LNCAP (cell line): ENCODE measurements at regions not wholly inside any gene's neighbourhood (a gene's known extent, or its start where the extent isn't known, plus 50 kb on each side); places are given as distances from the start of the nearest gene placed in this dataset.

Source experiments
- CTCF ChIP-seq: fragments of 450-650 bp; IDR thresholded peaks from 2 replicates; pipeline ENCODE4 v1.5.1; 2017; ENCODE audit warnings: mild to moderate bottlenecking

GRCh38 chr2:228602288-228602687 is 420.8 kb upstream of the SPHKAP start:
- no peak for TF ChIP-seq CTCF

- TF ChIP-seq CTCF, result no peak
These were observed 418.8 kb upstream of the SPHKAP start for GRCh38 chr2:228600265-228600664.

GRCh38 chr2:228599781-228600180 is 418.3 kb upstream of the SPHKAP start:
- no peak for TF ChIP-seq CTCF

GRCh38 chr2:228599297-228599696 is 417.8 kb upstream of the SPHKAP start:
- no peak for TF ChIP-seq CTCF

DNA sequence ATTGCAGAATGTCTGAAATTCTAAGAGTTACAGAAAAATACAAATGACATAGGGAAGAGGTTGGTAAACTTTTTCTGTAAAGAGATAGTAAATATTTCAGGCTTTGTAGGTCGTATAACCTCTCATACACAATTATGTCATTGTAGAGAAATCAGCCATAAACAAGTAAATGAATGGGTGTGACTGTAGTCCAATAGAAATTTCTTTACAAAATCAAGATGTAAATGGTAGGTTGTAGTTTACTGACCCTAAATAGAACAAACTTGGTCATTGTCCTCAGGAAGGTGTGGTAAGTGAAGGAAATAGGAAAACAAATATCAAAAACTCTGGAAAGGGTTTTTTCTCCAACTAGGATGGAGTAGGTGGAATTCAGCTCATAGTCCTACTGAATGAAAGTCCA is 415.5 kb upstream of the SPHKAP start:
- TF ChIP-seq CTCF, result no peak

GRCh38 chr2:228594012-228594411 is 412.5 kb upstream of the SPHKAP start:
- TF ChIP-seq CTCF, result no peak

- no peak for TF ChIP-seq CTCF
These were observed 411.4 kb upstream of the SPHKAP start for GRCh38 chr2:228592925-228593324.

GRCh38 chr2:228590681-228591080 is 409.2 kb upstream of the SPHKAP start:
- no peak for TF ChIP-seq CTCF
